GM12892 (cell line): ENCODE measurements at regions not wholly inside any gene's neighbourhood (a gene's known extent, or its start where the extent isn't known, plus 50 kb on each side); places are given as distances from the start of the nearest gene placed in this dataset.
"Not testable (repeated sequence)": the region's sequence is repeated elsewhere in the genome, so short reads cannot be mapped to it uniquely, and the experiment has no call there.

Experiments
- DNase-seq: peaks from one replicate; pipeline ENCODE4 v3.0.0; 2011; ENCODE audit not compliant: insufficient read length
- FAIRE-seq: peaks from 2 replicates; lab custom pipeline; 2011; peaks lifted over from hg19 to GRCh38; lab: Jason Lieb, UNC
- POLR2A ChIP-seq: IDR thresholded peaks from 2 replicates; pipeline ENCODE4 v1.6.1; 2011; ENCODE audit warnings: low read depth, low read length, control low read depth
- POLR2AphosphoS5 ChIP-seq: IDR thresholded peaks from 2 replicates; pipeline ENCODE4 v1.6.1; 2011; ENCODE audit warnings: low read depth, low read length, control low read depth
- TAF1 ChIP-seq: IDR thresholded peaks from 2 replicates; pipeline ENCODE4 v1.6.1; 2011; ENCODE audit warnings: low read depth, mild to moderate bottlenecking, control low read depth, low read length, borderline replicate concordance

GRCh38 chr6:113697632-113698410 lies 159.3 kb upstream of the MARCKS start:
- DNase-seq = no peak
- no peak for TF ChIP-seq TAF1
- no peak for TF ChIP-seq POLR2A
- TF ChIP-seq POLR2AphosphoS5 = no peak
- no peak for FAIRE-seq

- TF ChIP-seq POLR2A (no peak), POLR2AphosphoS5 (no peak), TAF1 (no peak)
- DNase-seq (no peak), FAIRE-seq (no peak)
These were observed 157.9 kb upstream of the MARCKS start for GRCh38 chr6:113699239-113699638.

DNA sequence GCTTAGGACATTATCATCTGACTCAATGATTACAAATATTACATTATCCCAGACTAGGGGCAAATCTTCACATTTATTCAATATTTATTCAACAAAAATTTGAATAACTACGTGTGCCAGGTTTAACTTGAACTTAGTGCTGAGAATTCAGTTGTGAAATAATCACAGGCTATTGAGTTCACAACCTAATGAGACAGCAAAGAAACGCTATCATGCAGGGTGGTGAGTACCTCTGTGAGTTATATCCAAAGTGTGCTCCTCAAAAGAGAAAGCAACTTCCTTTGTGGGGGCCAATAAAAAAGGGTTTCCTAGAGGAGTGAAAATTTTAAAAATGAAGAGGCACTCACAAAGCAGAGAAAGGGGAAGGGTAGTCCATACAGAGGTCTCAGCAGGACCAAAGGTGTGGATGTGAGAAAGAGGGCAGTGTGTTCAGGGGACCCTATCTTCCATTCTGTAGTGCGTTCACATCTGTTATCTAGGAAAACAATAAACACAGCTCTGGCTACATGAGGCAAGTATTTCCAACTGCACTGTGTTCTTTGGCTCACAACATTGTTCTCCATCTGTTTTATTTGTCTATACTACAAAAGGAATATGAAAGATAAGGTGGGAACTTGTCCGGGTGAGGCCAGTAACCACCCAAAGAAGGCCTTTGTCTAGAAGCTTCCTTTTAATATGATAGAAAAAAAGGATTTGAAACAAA lies 155.4 kb upstream of the MARCKS start:
- TF ChIP-seq POLR2AphosphoS5 (no peak), POLR2A (no peak), TAF1 (no peak)

GRCh38 chr6:113707194-113707593 lies 150.0 kb upstream of the MARCKS start:
- no peak for TF ChIP-seq TAF1
- TF ChIP-seq POLR2A = no peak
- no peak for TF ChIP-seq POLR2AphosphoS5
- FAIRE-seq = no peak

More for the DNA sequence above, 155.4 kb upstream of the MARCKS start:
- FAIRE-seq (no peak), DNase-seq (no peak)

DNA sequence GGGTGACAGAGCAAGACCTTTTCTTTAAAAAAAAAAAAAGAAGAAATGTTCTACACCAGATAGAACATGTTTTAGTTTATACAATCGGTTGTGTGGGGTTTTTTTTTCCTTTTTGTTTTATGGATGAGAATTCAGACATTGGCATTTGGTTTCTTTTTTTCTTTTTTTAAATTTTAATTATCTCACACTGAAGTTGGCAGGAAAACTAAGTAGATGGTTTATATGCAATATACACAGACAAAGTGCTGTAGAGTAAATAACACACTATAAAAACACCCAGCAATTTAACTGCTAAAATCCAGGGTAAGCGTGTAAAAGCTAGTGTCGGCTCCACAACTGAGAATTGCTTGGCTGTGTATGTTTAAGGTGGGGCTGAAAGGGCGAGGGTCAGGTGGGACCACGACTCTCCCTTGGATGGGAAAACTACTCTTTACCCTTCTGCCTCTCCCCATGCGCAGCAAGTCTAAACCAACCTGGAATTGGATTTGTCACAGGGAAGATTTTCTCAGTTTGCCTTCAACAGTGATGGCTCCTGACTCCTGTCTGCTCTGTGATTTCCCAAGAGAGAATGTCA lies 147.1 kb upstream of the MARCKS start:
- no peak for FAIRE-seq
- TF ChIP-seq POLR2A (no peak), POLR2AphosphoS5 (no peak), TAF1 (no peak)

More at GRCh38 chr6:113707194-113707593, 150.0 kb upstream of the MARCKS start:
- DNase-seq = no peak

DNA sequence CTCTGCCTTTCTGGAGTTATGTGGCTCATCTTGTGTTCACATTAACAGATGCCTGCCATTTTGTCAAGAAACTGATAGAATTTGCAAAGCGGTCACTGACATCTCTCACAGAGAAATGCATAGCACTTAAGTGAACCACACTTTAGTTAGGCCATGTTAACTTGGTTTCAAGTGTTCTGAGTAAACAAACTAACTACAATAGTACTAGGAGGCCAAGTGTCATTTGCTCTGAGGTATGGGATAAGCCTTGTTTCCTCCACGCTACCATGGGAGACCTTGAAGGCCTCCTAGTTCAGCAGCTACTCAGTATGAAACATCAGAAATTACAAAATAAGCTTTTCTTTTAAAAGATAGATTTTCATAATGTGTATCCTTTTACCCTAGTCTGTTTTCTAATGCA lies 143.5 kb upstream of the MARCKS start:
- DNase-seq = no peak
- TF ChIP-seq POLR2AphosphoS5 = no peak
- TF ChIP-seq POLR2A = no peak
- TF ChIP-seq TAF1 = no peak
- FAIRE-seq = no peak

More for the DNA sequence above, 147.1 kb upstream of the MARCKS start:
- DNase-seq = no peak

GRCh38 chr6:113718588-113718987 lies 138.6 kb upstream of the MARCKS start:
- no peak for TF ChIP-seq POLR2AphosphoS5
- TF ChIP-seq TAF1 = no peak
- TF ChIP-seq POLR2A = no peak
- no peak for DNase-seq
- no peak for FAIRE-seq

DNA sequence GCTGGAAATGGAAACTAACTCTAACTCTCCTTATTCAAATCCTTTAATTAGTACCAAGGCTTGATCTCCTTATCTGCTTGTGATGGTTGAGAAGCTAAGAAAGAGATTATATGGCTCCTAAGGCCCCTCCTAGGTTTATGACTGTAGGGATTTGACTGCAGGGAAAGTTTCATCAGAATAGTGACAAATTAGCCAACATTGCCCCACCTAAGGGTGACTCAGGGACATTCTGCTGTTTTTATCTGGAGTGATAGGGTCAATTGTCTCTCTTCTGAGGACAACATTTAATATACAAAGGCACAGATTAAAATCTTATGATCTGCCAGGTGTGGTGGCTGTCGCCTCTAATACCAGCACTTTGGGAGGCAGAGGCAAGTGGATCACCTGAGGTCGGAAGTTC lies 138.1 kb upstream of the MARCKS start:
- TF ChIP-seq POLR2A (no peak), POLR2AphosphoS5 (no peak), TAF1 (no peak)
- no peak for DNase-seq
- FAIRE-seq = no peak

GRCh38 chr6:113719545-113719944 lies 137.6 kb upstream of the MARCKS start:
- DNase-seq (no peak), FAIRE-seq (no peak)
- TF ChIP-seq POLR2A (no peak), POLR2AphosphoS5 (no peak), TAF1 (no peak)

DNA sequence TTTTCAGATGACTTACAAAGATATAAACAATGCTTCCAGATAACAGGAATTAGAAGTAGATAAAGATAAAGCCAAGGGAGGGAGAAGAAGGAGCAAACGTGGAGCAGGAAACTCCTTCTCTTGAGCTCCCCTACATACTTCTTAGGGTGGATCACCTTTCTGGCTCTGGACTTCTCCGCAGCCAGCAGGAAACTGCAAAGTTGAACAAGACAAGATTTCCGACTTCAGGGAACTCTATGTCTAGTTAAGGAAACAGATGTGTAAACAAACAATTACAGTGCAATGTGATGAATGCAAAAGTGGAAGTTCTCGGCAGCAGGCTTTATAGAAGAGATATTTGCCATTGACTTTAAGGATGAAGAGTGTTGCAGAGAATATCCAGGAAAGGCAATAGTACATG lies 134.0 kb upstream of the MARCKS start:
- no peak for TF ChIP-seq POLR2A
- no peak for TF ChIP-seq TAF1
- no peak for TF ChIP-seq POLR2AphosphoS5
- DNase-seq (no peak), FAIRE-seq (no peak)

DNA sequence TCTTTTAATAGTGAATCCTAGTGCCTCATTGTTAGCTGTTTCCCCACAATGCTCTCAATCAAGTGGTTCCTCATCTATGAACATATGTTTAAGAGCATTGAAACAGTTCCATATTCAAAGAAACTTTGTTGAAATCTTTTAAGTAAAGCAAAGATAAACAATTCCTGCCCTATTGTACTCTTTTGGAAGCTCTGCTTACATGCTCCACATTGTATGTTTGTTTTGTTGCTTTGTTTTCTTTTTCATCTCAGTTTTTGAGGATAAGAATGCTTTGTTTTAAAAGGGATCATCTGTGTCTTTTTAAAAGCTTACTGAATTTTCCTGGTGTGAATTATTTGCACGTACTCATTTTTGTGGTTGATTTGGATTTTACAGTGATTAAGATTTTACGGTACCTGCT lies 132.2 kb upstream of the MARCKS start:
- not testable (repeated sequence) for DNase-seq, FAIRE-seq
